Activated CD4-positive, alpha-beta T cell treated with anti-CD3 and anti-CD28 coated beads for 48 hours (primary cell): ENCODE measurements at regions not wholly inside any gene's neighbourhood (a gene's known extent, or its start where the extent isn't known, plus 50 kb on each side); places are given as distances from the start of the nearest gene placed in this dataset.

Experiments
- DNase-seq: peaks from one replicate; pipeline ENCODE4 v3.0.0-alpha.2; 2020

DNA sequence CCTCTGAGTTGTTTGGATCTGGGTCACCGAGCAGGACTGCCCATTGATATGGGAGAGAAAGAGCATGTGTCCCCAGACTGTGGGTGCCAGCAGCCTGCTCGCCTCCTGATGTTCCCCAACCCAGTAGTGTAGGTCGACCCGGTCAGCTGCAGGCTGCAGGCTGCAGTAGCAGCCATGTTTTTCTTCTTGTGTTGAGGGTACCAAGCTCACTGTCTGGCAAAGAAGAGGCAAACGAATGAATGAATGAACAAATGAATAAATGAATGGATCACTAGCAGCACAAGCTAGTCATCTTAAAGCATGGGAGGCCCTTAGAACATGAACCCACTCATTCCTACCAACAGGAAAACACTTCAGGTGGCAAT is 293.2 kb downstream of the SOX9 start:
- no peak for DNase-seq

- DNase-seq: no peak
Observed at GRCh38 chr17:72414967-72415853, 294.4 kb downstream of the SOX9 start.

- DNase-seq: no peak
Observed at GRCh38 chr17:72416054-72416675, 295.3 kb downstream of the SOX9 start.

- no peak for DNase-seq
Observed at GRCh38 chr17:72416905-72417304, 296.1 kb downstream of the SOX9 start.

GRCh38 chr17:72417627-72418026 is 296.8 kb downstream of the SOX9 start:
- DNase-seq: no peak

DNA sequence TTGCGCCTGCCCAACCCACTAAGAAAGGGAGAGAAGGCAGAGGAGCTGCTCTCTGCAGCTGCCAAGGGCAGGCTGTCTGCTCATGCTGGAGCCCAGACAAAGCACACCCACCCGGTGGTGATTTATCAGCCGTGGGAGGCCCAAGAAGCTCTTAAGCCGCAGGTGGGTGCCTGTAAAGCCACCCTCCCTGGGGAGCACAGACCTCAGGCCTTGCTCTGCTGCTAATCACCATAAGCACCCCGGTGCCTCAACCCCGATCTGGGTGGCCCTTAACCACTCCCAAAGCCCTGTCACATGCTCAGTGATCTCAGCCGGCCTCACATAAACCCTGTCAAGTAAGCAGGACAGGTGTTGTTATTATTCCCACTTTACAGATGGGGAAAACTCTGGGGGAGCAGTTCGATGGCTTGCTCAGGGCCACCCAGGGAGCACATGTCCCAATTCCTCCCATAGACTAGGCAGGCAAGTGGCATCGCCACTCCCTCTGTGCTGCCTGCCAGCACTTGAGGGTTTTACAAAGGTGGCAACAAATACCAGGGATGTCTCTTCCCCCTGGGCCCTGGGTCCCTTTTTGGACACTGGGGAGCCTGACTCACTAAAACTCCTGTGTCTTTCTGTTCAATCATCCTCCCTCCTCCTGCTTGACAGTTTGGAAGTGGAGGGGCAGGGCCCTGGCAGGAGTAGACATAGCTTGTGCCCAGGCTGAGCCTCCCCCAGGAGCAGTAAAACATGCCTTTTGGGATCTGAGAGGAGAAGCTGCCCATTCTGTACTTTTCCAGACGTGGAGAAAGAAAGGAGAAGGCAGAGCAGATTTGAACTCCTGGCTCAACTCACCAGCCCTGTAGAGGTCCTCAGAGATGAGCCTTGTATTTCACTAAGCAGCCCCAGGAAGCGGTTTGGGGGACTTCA is 299.3 kb downstream of the SOX9 start:
- no peak for DNase-seq

DNA sequence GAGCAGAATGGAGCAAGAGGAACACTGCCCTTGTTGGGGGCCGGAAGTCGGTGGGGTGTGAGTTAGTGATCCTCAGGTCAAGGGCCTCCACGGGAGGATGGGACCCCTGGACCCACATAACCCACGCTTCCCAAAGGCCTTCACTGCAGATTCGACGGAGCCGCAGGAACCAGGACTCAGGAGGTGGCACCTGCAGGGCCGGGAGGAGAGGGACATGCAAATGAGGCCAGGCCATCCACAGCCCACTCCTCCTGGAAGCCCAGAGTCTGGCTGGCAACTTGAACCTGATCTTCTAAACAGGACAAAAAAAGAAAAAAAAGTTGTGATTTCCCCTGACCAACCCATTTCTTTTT is 299.9 kb downstream of the SOX9 start:
- DNase-seq: no peak

- DNase-seq: peak; percentile 65
Observed at GRCh38 chr17:72421128-72422092, 300.6 kb downstream of the SOX9 start.

GRCh38 chr17:72422204-72422504 is 301.3 kb downstream of the SOX9 start:
- no peak for DNase-seq

- peak; percentile 33 for DNase-seq
Observed at GRCh38 chr17:72422505-72423285, 301.9 kb downstream of the SOX9 start.

- DNase-seq: no peak
Observed at GRCh38 chr17:72423286-72423589, 302.4 kb downstream of the SOX9 start.

DNA sequence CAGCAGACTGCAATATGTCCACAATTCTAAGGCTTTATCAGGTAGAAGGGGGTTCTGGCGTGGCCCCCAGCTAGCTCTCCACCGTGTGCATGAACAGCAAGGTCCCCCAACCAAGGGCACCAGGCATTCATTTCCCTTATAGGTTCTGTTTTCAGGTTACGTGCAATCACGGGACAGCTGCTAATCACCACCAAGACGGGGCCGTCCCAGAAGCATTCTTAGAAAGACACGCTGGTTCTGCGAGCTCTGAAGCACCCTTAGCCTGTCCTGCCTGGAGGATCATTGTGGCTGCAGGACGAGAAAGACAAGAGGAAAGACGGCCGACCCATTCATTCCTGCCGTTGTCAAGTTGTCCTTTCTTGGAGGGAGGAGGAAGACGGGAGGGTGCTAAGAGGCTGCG is 302.9 kb downstream of the SOX9 start:
- DNase-seq: no peak

- no peak for DNase-seq
Observed at GRCh38 chr17:72424505-72425117, 303.8 kb downstream of the SOX9 start.

DNA sequence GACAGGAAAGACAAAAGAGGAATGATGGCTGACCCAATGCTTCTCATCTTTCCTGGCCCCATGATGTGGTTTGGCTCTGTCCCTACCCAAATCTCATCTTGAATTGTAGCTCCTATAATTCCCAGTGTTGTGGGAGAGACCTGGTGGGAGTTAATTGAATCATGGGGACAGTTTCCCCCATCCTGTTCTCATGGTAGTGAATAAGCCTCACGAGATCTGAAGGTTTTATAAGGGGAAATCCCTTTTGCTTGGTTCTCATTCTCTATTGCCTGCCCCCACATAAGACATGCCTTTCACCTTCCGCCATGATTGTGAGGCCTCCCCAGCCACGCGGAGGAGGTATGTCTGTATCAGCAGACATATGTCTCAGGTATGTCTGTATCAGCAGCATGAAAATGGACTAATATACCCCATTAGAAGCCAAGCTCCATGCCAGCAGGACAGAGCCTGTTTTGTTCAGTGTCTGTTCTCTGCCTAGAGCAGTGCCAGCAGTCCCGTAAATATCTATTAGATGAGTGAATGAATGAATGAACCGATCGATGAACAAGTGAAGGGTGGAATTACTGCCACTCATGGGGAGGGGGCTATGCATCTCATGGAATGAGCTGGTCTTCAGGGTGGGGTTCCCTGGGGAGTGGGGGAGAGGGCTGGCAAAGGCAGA is 304.4 kb downstream of the SOX9 start:
- no peak for DNase-seq

GRCh38 chr17:72425794-72426168 is 305.0 kb downstream of the SOX9 start:
- no peak for DNase-seq

DNA sequence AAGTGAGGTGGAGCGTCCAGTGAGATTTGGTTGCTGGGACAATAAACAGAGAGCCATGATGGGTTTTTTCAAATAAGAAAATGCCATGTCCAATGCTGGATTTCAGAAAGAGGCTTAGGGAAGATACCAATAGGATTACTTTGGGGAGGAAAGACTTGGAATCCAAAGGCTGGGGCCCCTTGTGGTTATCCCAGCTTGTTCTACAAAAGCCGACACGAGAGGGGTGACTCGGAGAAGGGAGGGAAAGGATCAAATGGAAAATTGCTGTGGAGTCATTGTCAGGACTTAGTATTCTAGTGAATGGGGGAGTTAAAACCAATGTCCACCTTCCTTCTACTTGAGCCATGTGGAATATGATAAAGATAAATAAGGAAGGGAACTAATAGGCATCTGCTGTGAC is 305.5 kb downstream of the SOX9 start:
- DNase-seq: no peak

GRCh38 chr17:72426948-72427760 is 306.3 kb downstream of the SOX9 start:
- no peak for DNase-seq

GRCh38 chr17:72427761-72428109 is 306.9 kb downstream of the SOX9 start:
- no peak for DNase-seq

DNA sequence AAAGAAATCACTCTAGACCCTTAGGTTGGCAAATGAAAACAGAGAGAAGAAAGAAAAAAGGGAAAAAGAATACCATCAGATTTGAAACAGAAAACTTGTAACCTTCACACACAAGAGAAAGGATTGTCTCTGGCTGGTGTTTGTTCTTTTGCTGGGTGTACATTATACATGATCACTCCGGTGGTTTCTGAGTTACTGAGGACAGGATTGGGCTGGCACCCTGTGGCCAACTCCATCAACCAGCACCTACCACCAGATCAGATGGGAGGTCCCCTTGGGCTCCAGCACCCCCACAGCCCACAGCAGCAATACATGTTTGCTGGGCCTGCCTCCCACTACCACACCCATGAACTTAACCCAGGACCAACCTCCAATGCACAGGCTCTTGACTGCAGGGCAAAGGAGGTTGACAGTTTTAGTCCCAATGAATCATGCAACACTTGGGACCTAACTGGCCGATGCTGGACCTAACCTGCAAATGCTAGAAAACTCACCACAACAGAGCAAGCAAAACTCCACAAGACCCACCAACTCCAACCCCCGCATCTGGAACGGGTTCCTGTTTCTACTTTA is 308.3 kb downstream of the SOX9 start:
- DNase-seq: no peak
